ENCODE measurements at regions not wholly inside any gene's neighbourhood (a gene's known extent, or its start where the extent isn't known, plus 50 kb on each side); places are given as distances from the start of the nearest gene placed in this dataset.

DNA sequence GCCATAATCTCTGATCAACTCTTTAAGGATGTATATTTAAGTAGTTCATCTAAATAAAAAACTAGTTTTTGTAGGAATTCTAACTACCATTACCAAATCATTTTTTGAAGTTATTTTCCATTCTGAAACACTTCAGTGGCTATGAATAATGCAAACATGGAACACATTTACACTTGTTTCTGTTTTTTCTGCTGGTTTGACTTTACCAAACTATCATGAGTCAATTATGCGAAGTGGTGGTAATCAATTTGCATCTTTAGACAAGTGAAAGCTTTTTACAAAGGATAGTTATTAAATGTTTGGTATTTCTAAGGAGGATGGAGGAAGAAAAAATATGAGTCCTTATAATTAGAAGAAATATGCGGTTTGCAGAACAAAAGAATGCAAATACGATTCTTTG is 202.0 kb upstream of the MMADHC start:
- intact Hi-C loops (cut with DNase I): no loop called here
- no peaks in the 10 kb centered on the region for H3K9me3 ChIP-seq
- H3K4me3 ChIP-seq: no peak overlapping the region
- H3K27ac ChIP-seq: no peak overlapping the region
- no peak for DNase-seq
- no peaks in the 10 kb centered on the region for H3K4me1 ChIP-seq
- WGBS, 2 donors: 84 to 93% methylated on average over 3 of the region's 3 CpGs
- TF ChIP-seq, protein P1, sequence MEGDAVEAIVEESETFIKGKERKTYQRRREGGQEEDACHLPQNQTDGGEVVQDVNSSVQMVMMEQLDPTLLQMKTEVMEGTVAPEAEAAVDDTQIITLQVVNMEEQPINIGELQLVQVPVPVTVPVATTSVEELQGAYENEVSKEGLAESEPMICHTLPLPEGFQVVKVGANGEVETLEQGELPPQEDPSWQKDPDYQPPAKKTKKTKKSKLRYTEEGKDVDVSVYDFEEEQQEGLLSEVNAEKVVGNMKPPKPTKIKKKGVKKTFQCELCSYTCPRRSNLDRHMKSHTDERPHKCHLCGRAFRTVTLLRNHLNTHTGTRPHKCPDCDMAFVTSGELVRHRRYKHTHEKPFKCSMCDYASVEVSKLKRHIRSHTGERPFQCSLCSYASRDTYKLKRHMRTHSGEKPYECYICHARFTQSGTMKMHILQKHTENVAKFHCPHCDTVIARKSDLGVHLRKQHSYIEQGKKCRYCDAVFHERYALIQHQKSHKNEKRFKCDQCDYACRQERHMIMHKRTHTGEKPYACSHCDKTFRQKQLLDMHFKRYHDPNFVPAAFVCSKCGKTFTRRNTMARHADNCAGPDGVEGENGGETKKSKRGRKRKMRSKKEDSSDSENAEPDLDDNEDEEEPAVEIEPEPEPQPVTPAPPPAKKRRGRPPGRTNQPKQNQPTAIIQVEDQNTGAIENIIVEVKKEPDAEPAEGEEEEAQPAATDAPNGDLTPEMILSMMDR (IDR thresholded peaks at IDR 0.05): no peak
- no peak for TF ChIP-seq POLR2A (IDR thresholded peaks at IDR 0.05)
- H3K36me3 ChIP-seq (replicated peaks in 1 of 2; ENCODE audit: insufficient read depth in 1 of 2, low read depth in 2 of 2): no peaks in the 10 kb centered on the region
- no peak for ATAC-seq
- no peaks in the 10 kb centered on the region for H3K27me3 ChIP-seq

DNA sequence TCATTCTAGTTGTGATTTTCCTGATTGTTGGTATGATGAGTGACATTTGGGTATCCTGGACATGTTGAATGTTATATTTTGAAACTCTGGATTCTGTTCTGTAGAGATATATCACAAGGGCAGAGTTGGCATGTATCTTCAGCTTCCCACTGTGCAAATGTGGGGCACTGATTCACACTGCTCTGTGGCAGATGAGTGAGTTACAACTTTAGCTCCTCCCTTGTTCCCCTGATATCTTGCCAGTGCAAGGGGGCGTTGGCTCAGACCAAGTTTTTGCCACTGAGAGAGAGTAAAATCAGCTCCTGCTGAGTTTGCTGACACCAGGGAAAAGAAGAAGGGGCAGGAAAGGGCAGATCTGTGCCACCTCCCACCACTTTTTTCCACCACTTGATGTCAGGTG is 199.6 kb upstream of the MMADHC start:
- DNase-seq (no peak), ATAC-seq (no peak)
- no peaks in the 10 kb centered on the region for H3K36me3 ChIP-seq (replicated peaks in 1 of 2; ENCODE audit: insufficient read depth in 1 of 2, low read depth in 2 of 2)
- WGBS, 2 donors: 53 to 64% methylated on average over 1 of the region's 1 CpG
- H3K9me3 ChIP-seq: no peaks in the 10 kb centered on the region
- H3K27ac ChIP-seq: no peak overlapping the region
- H3K4me1 ChIP-seq: no peaks in the 10 kb centered on the region
- intact Hi-C loops (cut with DNase I): no loop called here
- TF ChIP-seq, protein P1 (IDR thresholded peaks at IDR 0.05): no peak
- no peak for TF ChIP-seq POLR2A (IDR thresholded peaks at IDR 0.05)
- no peak overlapping the region for H3K4me3 ChIP-seq
- H3K27me3 ChIP-seq: no peaks in the 10 kb centered on the region

DNA sequence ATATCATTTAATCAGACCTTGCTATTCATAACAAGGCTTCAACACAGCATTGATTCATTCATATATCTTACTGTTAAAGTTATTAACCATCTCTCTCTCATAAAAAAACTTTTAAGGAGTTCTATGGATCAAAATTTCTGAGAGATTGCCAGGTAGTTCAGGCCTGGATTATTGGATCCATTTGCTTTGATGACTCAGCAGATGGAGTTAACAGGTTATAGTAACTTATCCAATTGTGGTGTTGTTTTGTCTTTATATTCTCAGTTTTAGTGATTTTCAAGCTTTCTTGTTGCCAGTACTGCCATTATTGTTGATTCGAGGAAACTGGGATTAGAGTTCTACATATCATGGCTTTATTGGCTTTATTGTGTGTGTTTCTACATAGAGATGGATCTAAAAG is 195.7 kb upstream of the MMADHC start:
- DNase-seq: no peak
- 69 to 71% methylated on average over 1 of the region's 1 CpG for WGBS, 2 donors
- no peak for ATAC-seq

DNA sequence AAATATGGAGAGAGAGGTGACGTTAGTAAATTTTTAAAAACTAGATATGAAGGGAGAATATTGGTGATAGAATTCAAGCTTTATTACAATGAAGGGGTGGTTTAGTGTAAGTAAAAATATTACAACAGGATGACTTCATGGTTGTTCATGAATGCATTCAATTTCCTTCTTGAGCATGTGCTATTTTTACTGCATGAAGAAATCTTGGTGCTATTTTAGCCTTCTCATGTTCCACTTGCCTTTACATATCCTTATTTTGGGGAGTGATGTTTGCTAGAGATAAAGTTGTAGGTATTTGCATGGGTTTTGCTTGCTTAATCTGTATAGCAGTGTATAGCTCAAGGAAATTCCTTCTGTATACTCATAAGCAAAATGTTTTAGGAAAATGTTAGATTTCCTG is 195.0 kb upstream of the MMADHC start:
- Histone ChIP-seq H3K27me3 (no peaks in the 10 kb centered on the region), H3K9me3 (no peaks in the 10 kb centered on the region), H3K4me1 (no peaks in the 10 kb centered on the region), H3K27ac (no peak overlapping the region), H3K4me3 (no peak overlapping the region), H3K36me3 (replicated peaks in 1 of 2; ENCODE audit: insufficient read depth in 1 of 2, low read depth in 2 of 2) (no peaks in the 10 kb centered on the region)
- DNase-seq: no peak
- intact Hi-C loops (cut with DNase I): no loop called here
- no peak for ATAC-seq
- TF ChIP-seq POLR2A (IDR thresholded peaks at IDR 0.05): no peak
- TF ChIP-seq, protein P1 (IDR thresholded peaks at IDR 0.05): no peak
- 70 to 73% methylated on average over 1 of the region's 1 CpG for WGBS, 2 donors

More for the DNA sequence above, 195.7 kb upstream of the MMADHC start:
- no peak overlapping the region for H3K4me3 ChIP-seq
- intact Hi-C loops (cut with DNase I): no loop called here
- H3K9me3 ChIP-seq: no peaks in the 10 kb centered on the region
- no peaks in the 10 kb centered on the region for H3K27me3 ChIP-seq
- H3K4me1 ChIP-seq: no peaks in the 10 kb centered on the region
- H3K27ac ChIP-seq: no peak overlapping the region
- TF ChIP-seq, protein P1 (IDR thresholded peaks at IDR 0.05): no peak
- no peak for TF ChIP-seq POLR2A (IDR thresholded peaks at IDR 0.05)
- no peaks in the 10 kb centered on the region for H3K36me3 ChIP-seq (replicated peaks in 1 of 2; ENCODE audit: insufficient read depth in 1 of 2, low read depth in 2 of 2)

DNA sequence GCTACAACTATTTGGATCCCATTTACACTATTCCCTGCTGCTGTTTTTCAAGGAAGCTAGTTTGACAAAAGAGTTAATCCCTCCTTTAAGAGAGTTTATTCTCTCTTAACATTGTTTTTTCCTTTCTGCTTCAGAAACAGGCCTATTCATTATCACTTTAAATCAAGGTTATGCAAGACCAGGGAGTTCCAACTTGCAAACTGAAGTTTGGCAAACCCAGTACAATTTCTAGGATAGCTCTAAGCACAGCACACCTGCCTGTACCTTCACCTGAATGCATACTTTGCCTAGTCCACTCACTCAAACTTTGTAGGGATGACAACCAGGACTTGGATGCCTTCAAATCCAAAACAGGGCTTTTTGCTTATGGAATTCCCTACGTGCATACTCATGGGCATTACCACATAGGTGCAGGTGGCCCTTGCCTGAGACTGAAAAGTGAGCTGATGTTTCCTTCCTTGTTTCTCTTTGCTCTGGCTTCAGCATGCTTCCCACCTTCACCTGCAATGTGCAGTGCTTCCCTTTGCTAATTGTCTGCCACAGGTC is 193.8 kb upstream of the MMADHC start:
- intact Hi-C loops (cut with DNase I): no loop called here
- no peaks in the 10 kb centered on the region for H3K9me3 ChIP-seq
- H3K27me3 ChIP-seq: no peaks in the 10 kb centered on the region
- WGBS, 2 donors: 85 to 91% methylated on average over 1 of the region's 1 CpG
- H3K27ac ChIP-seq: no peak overlapping the region
- H3K36me3 ChIP-seq (replicated peaks in 1 of 2; ENCODE audit: insufficient read depth in 1 of 2, low read depth in 2 of 2): no peaks in the 10 kb centered on the region
- no peaks in the 10 kb centered on the region for H3K4me1 ChIP-seq
- no peak for ATAC-seq
- TF ChIP-seq, protein P1 (IDR thresholded peaks at IDR 0.05): no peak
- no peak for TF ChIP-seq POLR2A (IDR thresholded peaks at IDR 0.05)
- no peak overlapping the region for H3K4me3 ChIP-seq
- no peak for DNase-seq
